Muscle of back (tissue), 3 donors: ENCODE measurements at regions not wholly inside any gene's neighbourhood (a gene's known extent, or its start where the extent isn't known, plus 50 kb on each side); places are given as distances from the start of the nearest gene placed in this dataset.

Experiments
- DNase-seq, 3 donors: peaks; one replicate each; pipeline versions ENCODE4 v3.0.0 to v3.0.0-alpha.2; 2013

GRCh38 chr12:118467641-118468305 lies 91.4 kb downstream of the SUDS3 start:
- no peak for DNase-seq

- DNase-seq, result no peak
Observed at GRCh38 chr12:118472940-118473339, 96.6 kb downstream of the SUDS3 start.

GRCh38 chr12:118480235-118480634 lies 103.9 kb downstream of the SUDS3 start:
- DNase-seq, result no peak

- DNase-seq, result no peak
Observed at GRCh38 chr12:118488034-118488433, 111.7 kb downstream of the SUDS3 start.

- DNase-seq, result no peak
Observed at GRCh38 chr12:118493962-118494361, 117.6 kb downstream of the SUDS3 start.

DNA sequence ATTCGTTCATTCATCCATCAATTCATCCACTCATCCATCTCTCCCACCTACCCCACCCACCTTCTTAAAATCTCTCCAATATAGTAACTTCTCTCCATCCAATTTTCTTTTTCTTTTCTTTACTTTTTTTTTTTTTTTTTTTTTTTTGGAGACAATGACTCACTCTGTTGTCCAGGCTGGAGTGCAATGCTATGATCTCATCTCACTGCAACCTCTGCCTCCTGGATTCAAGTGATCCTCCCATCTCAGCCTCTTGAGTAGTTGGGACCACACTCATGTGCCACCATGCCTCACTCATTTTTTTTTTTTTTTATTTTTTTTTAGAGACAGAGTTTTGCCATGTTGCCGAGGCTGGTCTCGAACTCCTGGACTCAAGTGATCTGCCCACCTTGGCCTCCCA lies 118.4 kb downstream of the SUDS3 start:
- DNase-seq, result no peak

- DNase-seq, result no peak
Observed at GRCh38 chr12:118495296-118495695, 118.9 kb downstream of the SUDS3 start.

GRCh38 chr12:118498171-118498570 lies 121.8 kb downstream of the SUDS3 start:
- no peak for DNase-seq

GRCh38 chr12:118500299-118500698 lies 123.9 kb downstream of the SUDS3 start:
- DNase-seq, result no peak

GRCh38 chr12:118501489-118501888 lies 125.1 kb downstream of the SUDS3 start:
- DNase-seq, result no peak

DNA sequence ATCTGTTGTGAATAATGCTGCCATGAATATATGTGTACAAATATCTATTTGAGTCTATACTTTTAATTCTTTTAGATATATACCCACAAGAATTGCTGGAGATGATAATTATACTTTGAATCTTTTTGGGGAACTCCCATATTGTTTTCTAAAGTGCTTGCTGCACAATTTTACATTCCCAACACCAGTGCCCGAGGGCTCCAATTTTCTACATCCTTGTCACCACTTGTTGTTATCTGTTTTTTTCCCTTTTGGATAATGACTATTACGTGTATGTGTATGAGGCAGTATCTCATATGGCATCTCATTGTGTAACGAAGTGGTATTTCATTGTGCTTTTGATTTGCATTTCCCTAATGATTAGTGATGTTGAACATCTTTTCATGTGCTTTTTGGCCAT lies 127.1 kb downstream of the SUDS3 start:
- DNase-seq, result no peak

GRCh38 chr12:118512669-118513068 lies 136.3 kb downstream of the SUDS3 start:
- DNase-seq, result no peak

DNA sequence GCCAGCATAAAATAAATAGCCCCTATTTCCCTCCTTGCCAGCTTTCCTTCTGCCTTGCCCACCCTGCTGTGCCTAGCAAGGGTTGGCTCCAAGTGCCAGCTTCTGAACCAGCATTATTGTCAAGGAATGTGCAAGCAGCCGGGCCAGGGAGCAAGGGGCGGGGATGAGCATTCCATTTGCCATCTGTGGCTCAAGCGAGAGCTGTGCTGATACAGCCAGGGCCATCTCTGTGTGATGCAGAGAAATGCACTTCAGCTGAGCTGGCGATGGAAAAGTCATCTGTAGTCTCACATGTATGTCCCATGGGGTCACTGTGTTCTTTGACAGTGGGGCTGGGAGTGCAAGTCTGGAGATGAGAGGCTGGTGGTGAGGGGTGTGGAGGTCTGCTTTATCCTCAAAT lies 137.3 kb downstream of the SUDS3 start:
- no peak for DNase-seq

- no peak for DNase-seq
Observed at GRCh38 chr12:118514297-118514696, 137.9 kb downstream of the SUDS3 start.

DNA sequence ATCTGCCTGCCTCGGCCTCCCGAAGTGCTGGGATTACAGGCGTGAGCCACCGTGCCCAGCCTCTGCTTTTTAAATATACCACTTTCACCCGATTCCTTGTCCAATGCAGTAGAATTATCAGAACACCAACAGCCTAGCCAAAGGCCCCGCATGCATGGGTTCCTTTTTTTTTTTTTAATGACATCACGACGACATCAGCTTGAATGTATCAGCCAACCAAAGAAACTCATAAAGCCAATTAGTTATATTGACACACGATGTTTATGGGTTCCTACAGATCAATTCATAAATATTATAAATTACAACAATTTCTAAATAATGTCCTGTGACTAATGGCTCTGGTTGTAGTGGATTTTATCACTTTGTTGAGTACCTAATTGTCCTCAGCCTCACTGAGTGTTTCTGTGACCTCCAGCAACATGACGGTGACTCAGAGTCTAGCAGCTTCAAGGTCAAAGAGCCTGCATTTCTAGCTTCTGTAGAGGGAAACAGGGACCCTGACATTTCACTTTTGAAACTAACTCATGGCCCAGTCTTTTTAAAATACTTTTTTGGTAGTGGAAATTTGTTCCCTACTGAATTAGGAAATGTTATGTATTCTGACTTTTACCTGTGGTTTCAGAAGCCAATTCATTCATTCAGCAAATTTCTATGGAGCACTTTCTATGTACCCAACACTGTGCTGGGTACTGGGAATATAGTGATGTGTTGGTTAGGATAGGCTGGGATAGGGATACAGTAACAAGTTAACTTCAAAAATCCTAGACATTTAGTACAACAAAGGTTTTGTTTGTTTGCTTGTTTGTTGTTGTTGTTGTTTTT lies 144.1 kb downstream of the SUDS3 start:
- no peak for DNase-seq

DNA sequence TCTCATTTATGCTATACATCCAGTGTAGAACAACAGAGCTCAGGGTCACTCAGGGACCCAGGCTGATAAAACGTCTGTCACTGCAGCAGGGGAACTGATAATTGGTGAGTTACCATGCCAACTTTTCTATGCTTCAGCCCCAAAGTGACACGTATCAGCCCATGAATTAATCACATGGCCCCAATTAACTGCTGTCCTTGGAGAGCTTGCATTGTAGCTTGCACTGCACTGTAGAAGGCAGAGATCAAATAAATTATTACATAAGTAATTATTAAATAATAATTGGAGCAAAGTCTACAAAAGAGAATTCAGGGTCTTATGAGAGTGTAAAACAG lies 144.6 kb downstream of the SUDS3 start:
- DNase-seq, result no peak

GRCh38 chr12:118524446-118524845 lies 148.1 kb downstream of the SUDS3 start:
- DNase-seq, result no peak

DNA sequence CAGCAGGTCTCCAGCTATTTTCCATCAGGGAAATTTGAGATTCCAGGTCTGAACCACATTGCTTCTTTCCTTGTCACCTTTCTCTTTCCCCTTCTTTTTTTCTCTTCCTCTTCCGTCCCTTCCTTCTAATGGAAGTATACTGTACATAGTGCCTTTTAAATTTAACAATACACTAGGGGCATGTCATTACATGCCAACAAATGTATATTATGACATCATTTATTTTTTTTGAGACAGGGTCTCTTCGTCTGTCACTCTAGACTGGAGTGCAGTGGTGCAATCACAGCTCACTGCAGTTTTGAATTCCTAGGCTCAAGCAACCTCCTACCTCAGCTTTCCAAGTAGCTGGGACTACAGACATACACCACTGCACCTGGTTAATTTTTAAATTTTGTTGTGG lies 148.9 kb downstream of the SUDS3 start:
- DNase-seq, result no peak

- no peak for DNase-seq
Observed at GRCh38 chr12:118526255-118527095, 150.1 kb downstream of the SUDS3 start.

GRCh38 chr12:118527310-118527709 lies 151.0 kb downstream of the SUDS3 start:
- DNase-seq, result no peak

DNA sequence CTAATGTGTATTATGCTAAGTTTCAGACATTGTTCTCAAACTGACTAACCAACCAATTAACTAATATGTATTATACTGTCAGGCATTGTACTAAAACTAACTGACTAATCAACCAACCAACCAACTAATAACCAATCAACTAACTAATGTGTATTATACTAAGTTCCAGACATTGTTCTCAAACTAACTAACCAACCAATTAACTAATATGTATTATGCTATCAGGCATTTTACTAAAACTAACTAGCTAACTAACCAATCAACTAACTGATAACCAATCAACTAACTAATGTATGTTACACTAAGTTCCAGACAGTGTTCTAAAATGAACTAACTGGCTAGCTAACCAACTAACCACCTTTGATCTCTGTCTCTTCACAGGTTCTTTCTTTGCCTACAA lies 152.3 kb downstream of the SUDS3 start:
- DNase-seq, result no peak

GRCh38 chr12:118534003-118534402 lies 157.6 kb downstream of the SUDS3 start:
- DNase-seq, result no peak
